Spleen (tissue), 7 donors: ENCODE measurements at regions not wholly inside any gene's neighbourhood (a gene's known extent, or its start where the extent isn't known, plus 50 kb on each side); places are given as distances from the start of the nearest gene placed in this dataset.

Experiments used
- CTCF ChIP-seq, 11 experiments: fragments of 200-600 bp in 7 of 11; fragments of 450-650 bp in 4 of 11; sonication (generic) in 4 of 11; IDR thresholded peaks in 8 of 11; conservative IDR thresholded peaks in 3 of 11; 1 replicate in 7 of 11; 2 replicates in 4 of 11; pipeline versions ENCODE4 v1.4.0 to v1.8.0; 2016 to 2021; ENCODE audit warnings: antibody characterized with exemption in 11 of 11, inconsistent platforms in 4 of 11, mild to moderate bottlenecking in 1 of 11
- POLR2A ChIP-seq, 3 donors: fragments of 450-650 bp; IDR thresholded peaks; one replicate each; pipeline ENCODE4 v1.5.1; 2017; ENCODE audit warnings: antibody characterized with exemption in 3 of 3, mild to moderate bottlenecking in 1 of 3
- POLR2AphosphoS5 ChIP-seq, 3 donors: sonication (generic); formaldehyde crosslinking; IDR thresholded peaks; one replicate each; pipeline ENCODE4 v1.5.1; 2017; ENCODE audit warnings: antibody characterized with exemption in 3 of 3
- donor health status: DM: no; HTN: no; CAD: no; lungs with moderate emphysema.
- donor health status: DM: no; HTN: no; CAD: no.
- donor health status: DM: no; HTN: no; CAD: no.

DNA sequence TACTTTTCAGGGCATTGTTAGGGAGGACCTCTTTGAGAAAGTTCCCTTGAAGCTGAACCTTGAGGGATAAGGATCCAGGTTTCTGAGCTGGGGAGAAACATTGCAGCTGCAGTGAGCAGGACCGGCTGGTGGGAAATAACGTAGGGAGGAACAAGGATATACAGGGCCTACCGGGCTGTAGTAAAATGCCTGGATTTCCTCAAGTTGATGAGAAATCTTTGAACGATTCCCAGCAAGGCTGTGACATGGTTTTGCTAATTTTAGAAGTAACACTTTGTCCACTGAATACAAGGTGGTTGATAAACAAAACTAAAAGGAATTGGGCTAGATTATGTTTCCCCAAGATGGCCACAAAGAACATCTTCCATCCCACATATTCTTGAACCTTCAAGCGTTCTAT is 137.0 kb upstream of the AGBL1 start:
- no peak for TF ChIP-seq CTCF (IDR thresholded peaks at IDR 0.05 in 8 of 11, conservative IDR thresholded peaks at IDR 0.05 in 3 of 11)
- no peak for TF ChIP-seq POLR2AphosphoS5 (IDR thresholded peaks at IDR 0.05)
- no peak for TF ChIP-seq POLR2A (IDR thresholded peaks at IDR 0.05)
